Endothelial cell of umbilical vein (primary cell): ENCODE measurements at regions not wholly inside any gene's neighbourhood (a gene's known extent, or its start where the extent isn't known, plus 50 kb on each side); places are given as distances from the start of the nearest gene placed in this dataset.

Experiments
- BruUV-seq: library from RNA; stranded (reverse); fragments of 400-500 nt; replicated peaks from 2 replicates; lab custom pipeline; 2021; lab: Mats Ljungman, UMichigan
- CTCF ChIA-PET: fragments of 300-600, 350-600 bp; sonication (Branson Sonifier 250); formaldehyde crosslinking; loops from one replicate; lab custom pipeline; 2021; ENCODE audit warnings: antibody characterized with exemption, inconsistent platforms; lab: Charles Lee
- POLR2A ChIA-PET: fragments of 300-600, 350-600 bp; sonication (Branson Sonifier 250); formaldehyde crosslinking; loops from one replicate; lab custom pipeline; 2021; ENCODE audit warnings: antibody characterized with exemption, inconsistent platforms; lab: Charles Lee
- DNase-seq: peaks from one replicate; pipeline ENCODE4 v3.0.0-alpha.2; 2011; ENCODE audit warnings: low read depth, low spot score
- FAIRE-seq: peaks from 2 replicates; lab custom pipeline; 2011; peaks lifted over from hg19 to GRCh38; lab: Jason Lieb, UNC
- H2AFZ ChIP-seq: 2 replicates; pipeline ENCODE4 v1.6.0; 2012; ENCODE audit warnings: low read depth, low read length, control low read depth, inconsistent platforms
- H3K27ac ChIP-seq: 2 replicates; pipeline ENCODE4 v1.5.1; 2011; ENCODE audit warnings: low read depth, mild to moderate bottlenecking, control low read depth, low read length, moderate library complexity; ENCODE audit not compliant: insufficient read depth
- H3K27me3 ChIP-seq, 2 experiments: 2 replicates each; pipeline versions ENCODE4 v1.6.0 to v1.6.1; 2011; ENCODE audit warnings: low read length in 2 of 2, mixed read lengths in 1 of 2; ENCODE audit not compliant: control insufficient read depth in 2 of 2, insufficient read depth in 2 of 2
- H3K36me3 ChIP-seq, 2 experiments: 2 replicates in 1 of 2; 3 replicates in 1 of 2; pipeline ENCODE4 v1.5.1; 2011; ENCODE audit warnings: low read length in 2 of 2, mild to moderate bottlenecking in 1 of 2, moderate library complexity in 1 of 2; ENCODE audit not compliant: control insufficient read depth in 2 of 2, insufficient read depth in 2 of 2; ENCODE audit errors: extremely low read depth in 1 of 2
- H3K4me1 ChIP-seq: 3 replicates; pipeline ENCODE4 v1.5.1; 2011; ENCODE audit warnings: mild to moderate bottlenecking, low read length; ENCODE audit not compliant: control insufficient read depth, insufficient read depth; ENCODE audit errors: extremely low read depth
- H3K4me2 ChIP-seq: 2 replicates; pipeline ENCODE4 v1.6.1; 2011; ENCODE audit warnings: low read length, control low read depth, mixed read lengths; ENCODE audit not compliant: insufficient read depth
- H3K4me3 ChIP-seq, 3 experiments: fragments of 200-600 bp in 1 of 3; sonication (generic), shearing (Covaris generic) in 1 of 3; replicated peaks in 1 of 3; 2 replicates each; pipeline ENCODE4 v1.5.1; 2011 to 2016; ENCODE audit warnings: control low read depth in 3 of 3, low read length in 3 of 3, mild to moderate bottlenecking in 2 of 3, inconsistent platforms in 1 of 3, low read depth in 1 of 3, moderate library complexity in 1 of 3; ENCODE audit not compliant: insufficient read depth in 1 of 3
- H3K79me2 ChIP-seq: 2 replicates; pipeline ENCODE4 v1.6.0; 2012; ENCODE audit warnings: low read length, inconsistent platforms; ENCODE audit not compliant: control insufficient read depth, insufficient read depth
- H3K9ac ChIP-seq: replicated peaks from 2 replicates; pipeline ENCODE3; 2011; ENCODE audit warnings: low read length, control low read depth; ENCODE audit not compliant: insufficient read depth; ENCODE audit errors: extremely low read depth
- H3K9me1 ChIP-seq: replicated peaks from 3 replicates; pipeline ENCODE4 v1.6.0; 2011; ENCODE audit warnings: mild to moderate bottlenecking, low read length; ENCODE audit not compliant: control insufficient read depth, insufficient read depth; ENCODE audit errors: extremely low read depth
- H3K9me3 ChIP-seq: replicated peaks from 2 replicates; pipeline ENCODE4 v1.5.1; 2012; ENCODE audit warnings: low read length, inconsistent platforms; ENCODE audit not compliant: control insufficient read depth, insufficient read depth
- H4K20me1 ChIP-seq: replicated peaks from 2 replicates; pipeline ENCODE3; 2011; ENCODE audit warnings: mild to moderate bottlenecking, low read length; ENCODE audit not compliant: control insufficient read depth, insufficient read depth; ENCODE audit errors: extremely low read depth
- GATA2 ChIP-seq: IDR thresholded peaks from 2 replicates; pipeline ENCODE4 v1.7.0; 2011; ENCODE audit warnings: low read depth, mild to moderate bottlenecking, moderate library complexity, mixed read lengths, low read length; ENCODE audit not compliant: insufficient read length, insufficient read depth
- MYC ChIP-seq: IDR thresholded peaks from one replicate; pipeline ENCODE4 v1.6.1; 2011; ENCODE audit warnings: mild to moderate bottlenecking, low read depth, low read length
- POLR2A ChIP-seq: IDR thresholded peaks from 2 replicates; pipeline ENCODE4 v1.6.1; 2012; ENCODE audit warnings: low read depth, mild to moderate bottlenecking, control low read depth, low read length
- dilution Hi-C: fragments of 300-500 bp; cut with MboI; formaldehyde crosslinking; loops from one replicate; pipeline ENCODE4 v1.15.0; 2019; ENCODE audit warnings: low sequenced_read_pairs; ENCODE audit not compliant: extremely low pct_ligation_motif_present
- intact Hi-C: fragments of 100-400 bp; cut with micrococcal nuclease; formaldehyde crosslinking; loops from one replicate; pipeline ENCODE4 v1.10.0; 2022
- TF ChIP-seq, protein P1 (sequence below): IDR thresholded peaks from 2 replicates; pipeline ENCODE4 v1.6.1; 2011; ENCODE audit not compliant: insufficient read depth, insufficient read length
- TF ChIP-seq, protein P2 (sequence below), 2 donors: IDR thresholded peaks; 1 replicate in 1 of 2; 2 replicates in 1 of 2; pipeline ENCODE4 v1.5.1; 2011; ENCODE audit warnings: low read length in 2 of 2, mild to moderate bottlenecking in 2 of 2, moderate library complexity in 2 of 2, control low read depth in 1 of 2, inconsistent platforms in 1 of 2, low read depth in 1 of 2; ENCODE audit not compliant: insufficient read depth in 1 of 2; ENCODE audit errors: extremely low read depth in 1 of 2

GRCh38 chr13:100988921-100989320 lies 314.3 kb upstream of the TMTC4 start:
- intact Hi-C loops = loop anchor here (1.0 to 10.0 kb wide), 2 partner anchors 144 to 267 kb away; no protein-coding TSS in a partner anchor
- POLR2A ChIA-PET = no interaction called here
- CTCF ChIA-PET = interaction anchor here (0.7 to 2.2 kb wide), 3 partner anchors 267 to 416 kb away, joined by 3 to 15 read pairs (median 8); no protein-coding TSS in a partner anchor

More at GRCh38 chr13:100988921-100989320, 314.3 kb upstream of the TMTC4 start:
- Histone ChIP-seq H3K9me3 (no peaks in the 10 kb centered on the region), H3K4me3 (no peak overlapping the region), H3K27ac (no peak overlapping the region), H3K4me2 (no peak overlapping the region), H3K9ac (no peak overlapping the region), H3K79me2 (no peaks in the 10 kb centered on the region), H4K20me1 (no peaks in the 10 kb centered on the region), H2AFZ (no peak overlapping the region), H3K9me1 (no peaks in the 10 kb centered on the region), H3K4me1 (no peaks in the 10 kb centered on the region), H3K36me3 (no peaks in the 10 kb centered on the region), H3K27me3 (no peaks in the 10 kb centered on the region)
- FAIRE-seq = no peak
- BruUV-seq = no TSS peak
- dilution Hi-C loops = no loop called here
- DNase-seq = no peak
- no peak for TF ChIP-seq MYC
- TF ChIP-seq GATA2 = no peak
- TF ChIP-seq, protein P1, sequence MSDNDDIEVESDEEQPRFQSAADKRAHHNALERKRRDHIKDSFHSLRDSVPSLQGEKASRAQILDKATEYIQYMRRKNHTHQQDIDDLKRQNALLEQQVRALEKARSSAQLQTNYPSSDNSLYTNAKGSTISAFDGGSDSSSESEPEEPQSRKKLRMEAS = no peak
- no peak for TF ChIP-seq POLR2A
- TF ChIP-seq, protein P2, sequence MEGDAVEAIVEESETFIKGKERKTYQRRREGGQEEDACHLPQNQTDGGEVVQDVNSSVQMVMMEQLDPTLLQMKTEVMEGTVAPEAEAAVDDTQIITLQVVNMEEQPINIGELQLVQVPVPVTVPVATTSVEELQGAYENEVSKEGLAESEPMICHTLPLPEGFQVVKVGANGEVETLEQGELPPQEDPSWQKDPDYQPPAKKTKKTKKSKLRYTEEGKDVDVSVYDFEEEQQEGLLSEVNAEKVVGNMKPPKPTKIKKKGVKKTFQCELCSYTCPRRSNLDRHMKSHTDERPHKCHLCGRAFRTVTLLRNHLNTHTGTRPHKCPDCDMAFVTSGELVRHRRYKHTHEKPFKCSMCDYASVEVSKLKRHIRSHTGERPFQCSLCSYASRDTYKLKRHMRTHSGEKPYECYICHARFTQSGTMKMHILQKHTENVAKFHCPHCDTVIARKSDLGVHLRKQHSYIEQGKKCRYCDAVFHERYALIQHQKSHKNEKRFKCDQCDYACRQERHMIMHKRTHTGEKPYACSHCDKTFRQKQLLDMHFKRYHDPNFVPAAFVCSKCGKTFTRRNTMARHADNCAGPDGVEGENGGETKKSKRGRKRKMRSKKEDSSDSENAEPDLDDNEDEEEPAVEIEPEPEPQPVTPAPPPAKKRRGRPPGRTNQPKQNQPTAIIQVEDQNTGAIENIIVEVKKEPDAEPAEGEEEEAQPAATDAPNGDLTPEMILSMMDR (IDR thresholded peaks at IDR 0.05; ENCODE audit: extremely low read depth in 1 of 2, insufficient read depth in 1 of 2, low read depth in 1 of 2, low read length in 2 of 2) = no peak
